Fibroblast of skin of right quadriceps (primary cell): ENCODE measurements at regions not wholly inside any gene's neighbourhood (a gene's known extent, or its start where the extent isn't known, plus 50 kb on each side); places are given as distances from the start of the nearest gene placed in this dataset.

Source experiments
- DNase-seq: peaks from one replicate; pipeline ENCODE4 v3.0.0-alpha.2; 2013

DNA sequence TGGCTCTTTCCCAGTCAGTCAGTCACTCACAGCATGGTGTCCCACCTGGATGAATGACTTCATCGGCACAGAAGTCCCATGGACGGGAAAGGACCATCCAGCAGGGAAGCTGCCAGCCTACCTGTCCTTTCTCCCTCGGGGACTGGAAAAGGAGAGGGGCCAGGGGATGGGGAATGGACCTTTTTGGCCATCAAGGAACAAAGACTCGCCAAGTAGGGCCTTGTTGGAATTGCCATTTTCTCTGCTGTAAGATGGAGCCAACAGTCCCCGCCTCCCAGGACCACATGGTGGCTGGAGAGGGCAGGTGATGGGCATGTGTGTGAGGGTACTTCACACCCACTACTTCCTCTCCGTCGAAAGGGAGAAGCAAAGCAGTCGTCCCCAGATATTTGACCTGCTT lies 67.8 kb upstream of the LHX1 start:
- DNase-seq = no peak

- DNase-seq = no peak
These were observed 67.2 kb upstream of the LHX1 start for GRCh38 chr17:36869856-36870719.

DNA sequence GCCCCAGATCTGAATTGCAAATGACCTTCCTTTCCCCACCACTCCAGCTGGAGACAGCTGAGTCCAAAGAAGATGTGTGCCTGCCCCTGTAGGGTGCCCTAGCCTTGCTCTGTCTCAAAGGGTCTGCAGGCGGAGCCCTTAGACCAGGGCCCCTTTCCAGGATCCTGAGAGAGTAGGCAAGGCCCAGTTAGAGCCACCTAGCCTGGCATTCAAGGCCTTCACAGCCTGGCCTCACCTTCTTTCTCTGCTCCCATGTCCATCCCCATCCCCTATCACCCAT lies 66.6 kb upstream of the LHX1 start:
- DNase-seq = no peak

GRCh38 chr17:36875698-36876293 lies 61.5 kb upstream of the LHX1 start:
- no peak for DNase-seq

DNA sequence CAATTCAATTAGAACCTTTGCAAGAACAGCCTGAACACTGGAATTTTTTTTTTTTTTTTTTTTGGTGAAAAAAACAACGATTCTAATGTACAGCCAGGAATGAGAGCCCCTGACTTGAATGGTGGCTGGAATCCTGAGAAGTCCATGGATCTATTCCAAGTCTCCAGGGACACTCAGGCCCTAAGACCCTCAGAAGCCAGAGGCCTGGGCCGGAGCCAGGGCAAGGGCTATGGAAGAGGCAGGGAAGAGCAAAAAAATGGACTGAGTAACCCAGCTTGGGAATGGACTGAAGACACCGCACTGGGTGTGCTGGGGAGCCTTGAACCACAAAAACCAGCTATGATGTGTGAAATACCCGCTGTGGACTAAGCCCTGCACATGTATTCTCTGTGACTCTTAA lies 60.3 kb upstream of the LHX1 start:
- no peak for DNase-seq

- no peak for DNase-seq
These were observed 59.5 kb upstream of the LHX1 start for GRCh38 chr17:36877771-36878170.

GRCh38 chr17:36878216-36878615 lies 59.1 kb upstream of the LHX1 start:
- no peak for DNase-seq

- DNase-seq = no peak
These were observed 58.2 kb upstream of the LHX1 start for GRCh38 chr17:36879027-36879426.

- no peak for DNase-seq
These were observed 57.6 kb upstream of the LHX1 start for GRCh38 chr17:36879624-36880131.

GRCh38 chr17:36880268-36880905 lies 56.9 kb upstream of the LHX1 start:
- DNase-seq = no peak

- no peak for DNase-seq
These were observed 56.0 kb upstream of the LHX1 start for GRCh38 chr17:36881323-36881722.

DNA sequence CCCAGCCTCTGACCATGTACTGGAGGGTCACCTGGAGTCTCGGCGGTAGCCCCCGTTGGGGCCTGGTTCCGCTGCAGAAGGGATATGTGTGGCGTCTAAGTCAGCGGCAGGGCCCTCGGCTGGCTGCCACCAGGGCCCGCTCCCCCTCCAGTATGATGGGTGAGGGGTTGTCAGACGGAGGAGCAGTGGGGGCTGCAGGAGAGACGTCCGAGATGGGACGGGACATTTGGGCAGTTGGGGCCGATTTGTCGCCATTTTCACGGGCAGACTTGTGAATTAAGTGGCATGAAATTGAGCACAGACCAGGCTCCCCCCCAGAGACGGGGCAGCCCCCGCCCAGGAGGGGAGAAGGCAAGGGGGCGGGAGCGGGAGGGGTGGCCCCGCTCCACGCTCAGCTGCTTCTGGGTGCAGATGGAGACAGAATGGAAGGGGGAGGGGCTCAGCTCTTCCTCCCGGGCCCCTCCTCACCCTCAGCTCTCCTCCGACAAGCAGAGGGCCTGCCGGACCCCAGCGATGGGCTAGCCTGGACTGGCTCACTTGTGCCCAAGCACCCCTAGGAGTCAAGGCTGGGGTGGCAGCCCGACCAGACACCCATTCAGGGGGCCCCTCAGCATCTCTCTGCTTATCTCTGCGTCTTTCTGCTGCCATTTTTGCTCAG lies 52.7 kb upstream of the LHX1 start:
- no peak for DNase-seq

DNA sequence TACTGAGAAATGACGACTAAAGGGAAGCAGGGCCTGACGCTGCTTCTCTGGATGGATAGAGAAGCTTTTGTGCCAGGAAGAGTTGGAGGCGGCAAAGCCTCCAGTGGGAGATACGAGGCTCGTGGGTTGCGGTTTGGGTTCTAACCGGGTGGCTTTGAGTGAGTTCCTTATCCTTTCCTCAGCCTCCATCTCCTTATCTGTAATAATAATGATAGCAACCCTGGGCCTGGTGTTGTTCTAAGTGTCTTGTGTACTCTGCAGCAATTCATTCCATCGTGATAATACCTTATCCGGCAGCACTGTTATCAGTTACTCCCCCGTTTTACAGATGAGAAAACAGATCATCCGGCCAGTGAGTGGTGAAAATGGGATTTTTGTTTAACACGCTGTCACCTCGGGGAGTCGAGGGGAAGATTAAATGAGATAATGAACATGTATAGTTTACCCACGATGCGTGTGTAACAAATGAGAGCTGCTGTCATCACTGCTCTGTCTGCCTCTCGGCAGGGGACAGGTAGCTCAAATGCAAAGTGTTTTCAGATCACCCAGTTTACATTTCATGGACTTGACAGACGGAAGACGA lies 52.0 kb upstream of the LHX1 start:
- DNase-seq = no peak

GRCh38 chr17:36885771-36886377 lies 51.4 kb upstream of the LHX1 start:
- no peak for DNase-seq
